SK-N-SH (cell line): ENCODE measurements at regions not wholly inside any gene's neighbourhood (a gene's known extent, or its start where the extent isn't known, plus 50 kb on each side); places are given as distances from the start of the nearest gene placed in this dataset.
A peak's percentile ranks its signal among the peaks of the same experiment; 100 is the strongest.

Experiments
- CTCF ChIA-PET: fragments of 300-600, 350-600 bp; formaldehyde crosslinking; extraction: SDS; loops from one replicate; lab custom pipeline; 2021; lab: Yijun Ruan, JAX
- POLR2A ChIA-PET: fragments of 350-600 bp; sonication (Branson Sonifier 250); formaldehyde crosslinking; extraction: SDS; loops from one replicate; lab custom pipeline; 2020; ENCODE audit warnings: antibody characterized with exemption, inconsistent platforms; lab: Yijun Ruan, JAX
- DNase-seq: peaks from one replicate; pipeline ENCODE4 v3.0.0; 2012
- H2AFZ ChIP-seq: fragments of 200-600 bp; sonication (generic); 2 replicates; pipeline ENCODE4 v1.8.1; 2016; ENCODE audit warnings: antibody characterized with exemption, mild to moderate bottlenecking, low read depth
- H3F3A ChIP-seq: fragments of 200-600 bp; sonication (generic); replicated peaks from 2 replicates; pipeline ENCODE3; 2016; ENCODE audit warnings: antibody characterized with exemption, mild to moderate bottlenecking; ENCODE audit not compliant: insufficient read depth
- H3K27ac ChIP-seq, 2 experiments: fragments of 200-500 bp in 1 of 2; fragments of 200-600 bp in 1 of 2; sonication (Bioruptor generic) in 1 of 2; sonication (generic), shearing (Covaris generic) in 1 of 2; 2 replicates each; pipeline versions ENCODE4 v1.5.1 to v1.6.1; 2014 to 2016; ENCODE audit warnings: low read depth in 2 of 2, inconsistent platforms in 1 of 2, low read length in 1 of 2, mild to moderate bottlenecking in 1 of 2, mixed read lengths in 1 of 2
- H3K27me3 ChIP-seq: fragments of 200-600 bp; sonication (generic), shearing (Covaris generic); 2 replicates; pipeline ENCODE4 v1.6.1; 2016; ENCODE audit warnings: mixed run types; ENCODE audit not compliant: insufficient read depth
- H3K36me3 ChIP-seq, 2 experiments: fragments of 200-500 bp in 1 of 2; fragments of 200-600 bp in 1 of 2; sonication (Bioruptor generic) in 1 of 2; sonication (generic) in 1 of 2; replicated peaks in 1 of 2; 2 replicates each; pipeline versions ENCODE3 to v1.5.1; 2014 to 2016; ENCODE audit warnings: low read length in 1 of 2, mild to moderate bottlenecking in 1 of 2; ENCODE audit not compliant: insufficient read depth in 2 of 2, control insufficient read depth in 1 of 2
- H3K4me1 ChIP-seq, 2 experiments: fragments of 200-500 bp in 1 of 2; fragments of 200-600 bp in 1 of 2; sonication (Bioruptor generic) in 1 of 2; sonication (generic), shearing (Covaris generic) in 1 of 2; 2 replicates each; pipeline versions ENCODE4 v1.5.1 to v1.6.1; 2014 to 2016; ENCODE audit warnings: low read depth in 1 of 2, low read length in 1 of 2, mixed run types in 1 of 2; ENCODE audit not compliant: insufficient read depth in 2 of 2, control insufficient read depth in 1 of 2
- H3K4me2 ChIP-seq: fragments of 200-600 bp; sonication (generic), shearing (Covaris generic); 2 replicates; pipeline ENCODE4 v1.6.1; 2017; ENCODE audit warnings: mixed run types
- H3K4me3 ChIP-seq, 2 experiments: fragments of 200-500 bp in 1 of 2; fragments of 200-600 bp in 1 of 2; sonication (Bioruptor generic) in 1 of 2; sonication (generic), shearing (Covaris generic) in 1 of 2; 2 replicates each; pipeline versions ENCODE4 v1.5.1 to v1.8.1; 2014 to 2016; ENCODE audit warnings: low read depth in 2 of 2, inconsistent platforms in 1 of 2, low read length in 1 of 2, mild to moderate bottlenecking in 1 of 2, mixed read lengths in 1 of 2, moderate library complexity in 1 of 2
- H3K79me2 ChIP-seq: fragments of 200-600 bp; sonication (generic); 2 replicates; pipeline ENCODE4 v1.8.1; 2017; ENCODE audit warnings: mild to moderate bottlenecking; ENCODE audit not compliant: insufficient read depth
- H3K9ac ChIP-seq: fragments of 200-600 bp; sonication (generic); 2 replicates; pipeline ENCODE4 v1.6.1; 2017; ENCODE audit warnings: mixed run types
- H3K9me2 ChIP-seq: fragments of 200-600 bp; sonication (generic); 2 replicates; pipeline ENCODE4 v1.6.1; 2017; ENCODE audit warnings: mixed run types
- H3K9me3 ChIP-seq: fragments of 200-600 bp; sonication (generic); 2 replicates; pipeline ENCODE4 v1.6.1; 2017; ENCODE audit warnings: mixed run types, mild to moderate bottlenecking, moderate library complexity
- H4K20me1 ChIP-seq: fragments of 200-600 bp; sonication (generic); 2 replicates; pipeline ENCODE4 v1.6.1; 2017; ENCODE audit warnings: mild to moderate bottlenecking, mixed run types; ENCODE audit not compliant: insufficient read depth
- CHD2 ChIP-seq: fragments of 150-350 bp; IDR thresholded peaks from 2 replicates; pipeline ENCODE4 v1.6.1; 2018; ENCODE audit warnings: low read length; ENCODE audit not compliant: partially characterized antibody
- CTCF ChIP-seq: fragments of 200-600 bp; sonication (generic); IDR thresholded peaks from 2 replicates; pipeline ENCODE4 v1.6.1; 2017; ENCODE audit warnings: antibody characterized with exemption, mild to moderate bottlenecking, moderate library complexity
- EP300 ChIP-seq, 2 experiments: IDR thresholded peaks; 2 replicates each; pipeline versions ENCODE4 v1.4.0 to v1.6.1; 2012; ENCODE audit warnings: borderline replicate concordance in 1 of 2, low read depth in 1 of 2, low read length in 1 of 2
- FOXJ3 ChIP-seq: sonication (generic); formaldehyde crosslinking; IDR thresholded peaks from 2 replicates; pipeline ENCODE4 v1.5.1; 2020; ENCODE audit warnings: mild to moderate bottlenecking, missing genetic modification reagents
- GATA2 ChIP-seq: sonication (generic); formaldehyde crosslinking; IDR thresholded peaks from 2 replicates; pipeline ENCODE4 v1.5.0; 2020; ENCODE audit warnings: mild to moderate bottlenecking, missing genetic modification reagents
- IRF3 ChIP-seq: fragments of 150-350 bp; IDR thresholded peaks from 2 replicates; pipeline ENCODE4 v1.6.1; 2016; ENCODE audit warnings: mild to moderate bottlenecking, low read depth, low read length
- JUND ChIP-seq: IDR thresholded peaks from 2 replicates; pipeline ENCODE4 v1.4.0; 2012
- MXI1 ChIP-seq: IDR thresholded peaks from 2 replicates; pipeline ENCODE4 v1.6.1; 2012; ENCODE audit warnings: mild to moderate bottlenecking, low read depth, low read length, improper control_type of control experiment
- RAD21 ChIP-seq: IDR thresholded peaks from 2 replicates; pipeline ENCODE4 v1.6.1; 2012; ENCODE audit warnings: mild to moderate bottlenecking, low read length
- RFX5 ChIP-seq: IDR thresholded peaks from 2 replicates; pipeline ENCODE4 v1.6.1; 2012; ENCODE audit warnings: mild to moderate bottlenecking, improper control_type of control experiment, low read length
- SIN3A ChIP-seq: IDR thresholded peaks from 2 replicates; pipeline ENCODE4 v1.6.1; 2012; ENCODE audit warnings: low read depth, mild to moderate bottlenecking, low read length, moderate library complexity, borderline replicate concordance
- TAF1 ChIP-seq: IDR thresholded peaks from 2 replicates; pipeline ENCODE4 v1.6.1; 2012; ENCODE audit warnings: low read depth, mild to moderate bottlenecking, low read length, moderate library complexity, borderline replicate concordance
- TCF12 ChIP-seq: IDR thresholded peaks from 2 replicates; pipeline ENCODE4 v1.4.0; 2012
- TEAD4 ChIP-seq: IDR thresholded peaks from 2 replicates; pipeline ENCODE4 v1.4.0; 2012; ENCODE audit warnings: mild to moderate bottlenecking, borderline replicate concordance; ENCODE audit not compliant: insufficient read depth
- USF1 ChIP-seq: IDR thresholded peaks from 2 replicates; pipeline ENCODE4 v1.4.0; 2012; ENCODE audit warnings: low read depth, borderline replicate concordance
- USF2 ChIP-seq: fragments of 150-350 bp; IDR thresholded peaks from 2 replicates; pipeline ENCODE4 v1.6.1; 2017; ENCODE audit warnings: antibody characterized with exemption, low read length, low read depth, borderline replicate concordance
- WGBS: methylation state at CpG from one replicate; pipeline ENCODE4 v1.1.6; 2017; ENCODE audit warnings: low lambda C conversion rate; 5-methylcytosine and 5-hydroxymethylcytosine counted together

- Histone ChIP-seq H3K9me3 (no peaks in the 10 kb centered on the region), H3K9me2 (no peaks in the 10 kb centered on the region), H3K4me1 (peaks cover 0 to 64% of the 10 kb centered on the region in 2 experiments; a peak in 2 of 4 replicates), H3K36me3 (no peaks in the 10 kb centered on the region), H4K20me1 (no peaks in the 10 kb centered on the region), H3K27ac (peak overlapping the region; percentile 20 to 100; a peak in 3 of 4 replicates), H2AFZ (no peak overlapping the region), H3K79me2 (no peaks in the 10 kb centered on the region), H3K4me3 (no peak overlapping the region), H3F3A (no peaks in the 10 kb centered on the region), H3K27me3 (no peaks in the 10 kb centered on the region), H3K9ac (no peak overlapping the region), H3K4me2 (no peak overlapping the region)
- DNase-seq = no peak
- CTCF ChIA-PET = interaction anchor here (0.7 to 4.7 kb wide), 12 partner anchors 9 to 111 kb away, joined by 3 to 38 read pairs (median 6); no protein-coding TSS in a partner anchor
- POLR2A ChIA-PET = interaction anchor here (0.5 to 3.9 kb wide), 18 partner anchors 9 to 123 kb away, joined by 3 to 75 read pairs (median 9); partner anchors contain the start of gene RET
- TF ChIP-seq USF2 = no peak
- TF ChIP-seq JUND = no peak
- TF ChIP-seq USF1 = no peak
- no peak for TF ChIP-seq FOXJ3 (CRISPR knock-in tag)
- TF ChIP-seq CTCF = no peak
- no peak for TF ChIP-seq TCF12
- no peak for TF ChIP-seq GATA2 (CRISPR knock-in tag)
- no peak for TF ChIP-seq EP300 (IDR thresholded peaks at IDR 0.05; ENCODE audit: borderline replicate concordance in 1 of 2, low read depth in 1 of 2, low read length in 1 of 2)
- no peak for TF ChIP-seq TEAD4
- no peak for TF ChIP-seq MXI1
- no peak for TF ChIP-seq TAF1
- TF ChIP-seq IRF3 = no peak
- TF ChIP-seq SIN3A = no peak
- no peak for TF ChIP-seq RFX5
- TF ChIP-seq CHD2 = no peak
- no peak for TF ChIP-seq RAD21
- 47% methylated on average over 4 of the region's 4 CpGs for WGBS
These were observed 105.6 kb upstream of the RET start for GRCh38 chr10:42971251-42971599.
